H9 (cell line): ENCODE measurements at regions not wholly inside any gene's neighbourhood (a gene's known extent, or its start where the extent isn't known, plus 50 kb on each side); places are given as distances from the start of the nearest gene placed in this dataset.

Experiments used
- DNase-seq: peaks from one replicate; pipeline ENCODE4 v3.0.0-alpha.2; 2017
- H2AFZ ChIP-seq: one replicate; pipeline ENCODE4 v1.6.1; 2013; ENCODE audit warnings: mild to moderate bottlenecking, low read length, control low read depth, moderate library complexity
- H2AK5ac ChIP-seq: 2 replicates; pipeline ENCODE4 v1.6.1; 2013; ENCODE audit warnings: low read length, control low read depth, mixed read lengths; ENCODE audit not compliant: insufficient read length
- H2BK120ac ChIP-seq: one replicate; pipeline ENCODE4 v1.6.1; 2013; ENCODE audit warnings: low read depth, mild to moderate bottlenecking, low read length, control low read depth, inconsistent platforms; ENCODE audit not compliant: poor library complexity, severe bottlenecking
- H2BK12ac ChIP-seq: 2 replicates; pipeline ENCODE4 v1.6.1; 2013; ENCODE audit warnings: low read length, control low read depth, mixed read lengths, low read depth; ENCODE audit not compliant: insufficient read length
- H2BK15ac ChIP-seq: 2 replicates; pipeline ENCODE4 v1.6.1; 2013; ENCODE audit warnings: low read depth, low read length, control low read depth
- H2BK20ac ChIP-seq: one replicate; pipeline ENCODE4 v1.6.1; 2013; ENCODE audit warnings: low read depth, mild to moderate bottlenecking, low read length, control low read depth, inconsistent platforms; ENCODE audit not compliant: poor library complexity, severe bottlenecking
- H2BK5ac ChIP-seq: 2 replicates; pipeline ENCODE4 v1.6.1; 2013; ENCODE audit warnings: low read length, control low read depth, mixed read lengths; ENCODE audit not compliant: insufficient read length
- H3K14ac ChIP-seq: 2 replicates; pipeline ENCODE4 v1.6.1; 2013; ENCODE audit warnings: low read length, control low read depth; ENCODE audit not compliant: insufficient read depth
- H3K18ac ChIP-seq: 2 replicates; pipeline ENCODE4 v1.6.1; 2013; ENCODE audit warnings: low read depth, mild to moderate bottlenecking, mixed read lengths, low read length, control low read depth; ENCODE audit not compliant: insufficient read length
- H3K23ac ChIP-seq: 2 replicates; pipeline ENCODE4 v1.6.1; 2013; ENCODE audit warnings: low read length, control low read depth, mixed read lengths, low read depth; ENCODE audit not compliant: insufficient read length
- H3K23me2 ChIP-seq: 2 replicates; pipeline ENCODE4 v1.6.1; 2013; ENCODE audit warnings: low read depth, mild to moderate bottlenecking, mixed read lengths, low read length, control low read depth; ENCODE audit not compliant: insufficient read length, poor library complexity, severe bottlenecking
- H3K27ac ChIP-seq: 2 replicates; pipeline ENCODE4 v1.5.1; 2013; ENCODE audit warnings: low read length, control low read depth, mixed read lengths, low read depth; ENCODE audit not compliant: insufficient read length
- H3K27me3 ChIP-seq: 2 replicates; pipeline ENCODE4 v1.6.1; 2013; ENCODE audit warnings: low read length, control low read depth, inconsistent platforms; ENCODE audit not compliant: insufficient read depth
- H3K4ac ChIP-seq: 2 replicates; pipeline ENCODE4 v1.6.1; 2013; ENCODE audit warnings: low read depth, mild to moderate bottlenecking, control low read depth, inconsistent platforms, low read length, moderate library complexity
- H3K4me1 ChIP-seq: 2 replicates; pipeline ENCODE4 v1.6.1; 2013; ENCODE audit warnings: low read length, control low read depth, inconsistent platforms; ENCODE audit not compliant: insufficient read depth
- H3K4me2 ChIP-seq: 2 replicates; pipeline ENCODE4 v1.6.1; 2013; ENCODE audit warnings: low read length, control low read depth, mixed read lengths; ENCODE audit not compliant: insufficient read length, insufficient read depth
- H3K56ac ChIP-seq: 2 replicates; pipeline ENCODE4 v1.6.1; 2013; ENCODE audit warnings: low read depth, mild to moderate bottlenecking, mixed read lengths, low read length, control low read depth; ENCODE audit not compliant: insufficient read length
- H3K79me1 ChIP-seq: 2 replicates; pipeline ENCODE4 v1.6.1; 2013; ENCODE audit warnings: low read depth, mild to moderate bottlenecking, moderate library complexity, low read length, control low read depth, inconsistent platforms; ENCODE audit not compliant: insufficient read depth, poor library complexity, severe bottlenecking
- H3K79me2 ChIP-seq: 2 replicates; pipeline ENCODE4 v1.6.1; 2013; ENCODE audit warnings: low read length, control low read depth, inconsistent platforms; ENCODE audit not compliant: insufficient read depth
- H3K9ac ChIP-seq: 2 replicates; pipeline ENCODE4 v1.6.1; 2013; ENCODE audit warnings: low read length, control low read depth, mixed read lengths; ENCODE audit not compliant: insufficient read length; ENCODE audit errors: extremely low read depth
- H3K9me3 ChIP-seq: one replicate; pipeline ENCODE4 v1.6.1; 2013; ENCODE audit warnings: low read depth, low read length, inconsistent platforms; ENCODE audit not compliant: control insufficient read depth
- H3T11ph ChIP-seq: one replicate; pipeline ENCODE4 v1.6.1; 2013; ENCODE audit warnings: mild to moderate bottlenecking, low read length, control low read depth, inconsistent platforms
- H4K20me1 ChIP-seq: one replicate; pipeline ENCODE4 v1.6.1; 2013; ENCODE audit not compliant: control insufficient read depth, insufficient read length, insufficient read depth
- H4K5ac ChIP-seq: 2 replicates; pipeline ENCODE4 v1.6.1; 2013; ENCODE audit warnings: low read depth, mild to moderate bottlenecking, mixed read lengths, low read length, control low read depth; ENCODE audit not compliant: insufficient read length
- H4K8ac ChIP-seq: replicated peaks from 2 replicates; pipeline ENCODE4 v1.6.1; 2013; ENCODE audit warnings: low read length, control low read depth, mixed read lengths, low read depth; ENCODE audit not compliant: insufficient read length
- H4K91ac ChIP-seq: 2 replicates; pipeline ENCODE4 v1.6.1; 2013; ENCODE audit warnings: low read depth, mild to moderate bottlenecking, moderate library complexity, mixed read lengths, low read length, control low read depth; ENCODE audit not compliant: insufficient read length
- H3K27ac Mint-ChIP-seq, 3 experiments: 2 replicates in 2 of 3; 3 replicates in 1 of 3; pipeline ENCODE4 v1.8.0; 2020 to 2021; ENCODE audit warnings: mixed read lengths in 3 of 3, mild to moderate bottlenecking in 1 of 3, moderate library complexity in 1 of 3
- H3K27me3 Mint-ChIP-seq: 2 replicates; pipeline ENCODE4 v1.8.0; 2021; ENCODE audit warnings: low read depth, mild to moderate bottlenecking, moderate library complexity, mixed read lengths
- H3K36me3 Mint-ChIP-seq, 3 experiments: 2 replicates in 2 of 3; 3 replicates in 1 of 3; pipeline ENCODE4 v1.8.0; 2020 to 2021; ENCODE audit warnings: low read depth in 3 of 3, mixed read lengths in 3 of 3; ENCODE audit not compliant: insufficient read depth in 1 of 3
- H3K4me1 Mint-ChIP-seq, 2 experiments: 2 replicates each; pipeline ENCODE4 v1.8.0; 2020; ENCODE audit warnings: mixed read lengths in 2 of 2
- H3K4me3 Mint-ChIP-seq, 2 experiments: 2 replicates in 1 of 2; 3 replicates in 1 of 2; pipeline ENCODE4 v1.8.0; 2020 to 2021; ENCODE audit warnings: mild to moderate bottlenecking in 2 of 2, mixed read lengths in 2 of 2, moderate library complexity in 1 of 2
- H3K9me3 Mint-ChIP-seq, 2 experiments: 2 replicates in 1 of 2; 3 replicates in 1 of 2; pipeline ENCODE4 v1.8.0; 2020; ENCODE audit warnings: mild to moderate bottlenecking in 2 of 2, mixed read lengths in 2 of 2, moderate library complexity in 1 of 2
- CTCF ChIP-seq: fragments of 200-600 bp; sonication (generic); conservative IDR thresholded peaks from 3 replicates; pipeline ENCODE4 v1.8.0; 2021; ENCODE audit warnings: antibody characterized with exemption, mild to moderate bottlenecking
- WGBS: extraction: QIAGEN DNeasy Blood & Tissue Kit; methylation state at CpG from one replicate; pipeline ENCODE4 v1.1.7; 2013; ENCODE audit warnings: missing lambda C conversion rate, low lambda C conversion rate, mixed read lengths; ENCODE audit not compliant: insufficient read length; ENCODE audit errors: extremely low coverage; 5-methylcytosine and 5-hydroxymethylcytosine counted together

GRCh38 chr2:128550389-128550788 is 231.7 kb upstream of the HS6ST1 start:
- H4K91ac ChIP-seq, result no peak overlapping the region
- peaks cover 11% of the 10 kb centered on the region in 2 experiments for H3K4me1 Mint-ChIP-seq
- H3K79me2 ChIP-seq, result no peaks in the 10 kb centered on the region
- H3K9ac ChIP-seq, result no peak overlapping the region
- H2AFZ ChIP-seq, result no peak overlapping the region
- H3K4me3 Mint-ChIP-seq, result no peak overlapping the region
- DNase-seq, result no peak
- H2BK120ac ChIP-seq, result no peak overlapping the region
- H2BK12ac ChIP-seq, result no peak overlapping the region
- no peak overlapping the region for H3K18ac ChIP-seq
- H3K4me2 ChIP-seq, result no peak overlapping the region
- no peak overlapping the region for H3K14ac ChIP-seq
- H3K27me3 Mint-ChIP-seq, result peaks cover 4% of the 10 kb centered on the region
- no peak overlapping the region for H4K8ac ChIP-seq
- TF ChIP-seq CTCF, result no peak
- no peaks in the 10 kb centered on the region for H4K20me1 ChIP-seq
- H3T11ph ChIP-seq, result no peak overlapping the region
- H3K56ac ChIP-seq, result no peak overlapping the region
- no peak overlapping the region for H2BK15ac ChIP-seq
- no peak overlapping the region for H3K27ac Mint-ChIP-seq
- no peaks in the 10 kb centered on the region for H3K4me1 ChIP-seq
- no peaks in the 10 kb centered on the region for H3K23me2 ChIP-seq
- H2BK20ac ChIP-seq, result no peak overlapping the region
- no peak overlapping the region for H3K4ac ChIP-seq
- H2AK5ac ChIP-seq, result no peak overlapping the region
- H3K36me3 Mint-ChIP-seq, result peaks cover 3 to 8% (median 6%) of the 10 kb centered on the region in 3 experiments; a peak in 5 of 7 replicates
- peaks cover 2 to 3% of the 10 kb centered on the region in 2 experiments; a peak in 3 of 5 replicates for H3K9me3 Mint-ChIP-seq
- H2BK5ac ChIP-seq, result no peak overlapping the region
- H3K23ac ChIP-seq, result no peak overlapping the region
- no peak overlapping the region for H3K27ac ChIP-seq
- H3K79me1 ChIP-seq, result no peaks in the 10 kb centered on the region
- WGBS, result no CpG with 5 or more reads among the region's 6 CpGs
- no peaks in the 10 kb centered on the region for H3K27me3 ChIP-seq
- no peaks in the 10 kb centered on the region for H3K9me3 ChIP-seq
- H4K5ac ChIP-seq, result no peak overlapping the region
